GM18870 (cell line): ENCODE measurements at regions not wholly inside any gene's neighbourhood (a gene's known extent, or its start where the extent isn't known, plus 50 kb on each side); places are given as distances from the start of the nearest gene placed in this dataset.

ENCODE experiments used
- ATAC-seq: cut with Tn5 transposase; IDR thresholded peaks from one replicate; pipeline ENCODE4 v1.9.1; 2021; ENCODE audit warnings: moderate library complexity; ENCODE audit not compliant: unreplicated experiment

DNA sequence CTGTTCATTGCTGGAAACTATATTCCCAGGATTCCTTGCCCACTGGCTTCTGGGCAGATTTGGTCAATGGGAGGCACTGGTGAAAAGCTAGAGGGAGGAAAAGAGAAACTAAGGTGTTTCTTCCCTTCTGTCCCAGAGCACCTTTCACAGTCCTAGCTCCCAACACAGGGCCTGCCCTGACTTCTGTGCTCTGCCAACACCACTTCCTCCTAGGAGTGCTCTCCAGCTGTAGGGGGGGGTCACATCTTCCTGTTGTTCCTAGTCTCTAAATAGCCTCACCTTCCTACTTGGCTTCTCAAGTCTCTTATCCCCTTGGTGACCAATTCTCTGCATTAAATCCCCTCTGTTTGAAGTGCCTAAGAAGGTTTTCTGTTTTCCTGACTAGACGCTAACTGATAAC is 115.4 kb downstream of the ADRB2 start:
- ATAC-seq: no peak

DNA sequence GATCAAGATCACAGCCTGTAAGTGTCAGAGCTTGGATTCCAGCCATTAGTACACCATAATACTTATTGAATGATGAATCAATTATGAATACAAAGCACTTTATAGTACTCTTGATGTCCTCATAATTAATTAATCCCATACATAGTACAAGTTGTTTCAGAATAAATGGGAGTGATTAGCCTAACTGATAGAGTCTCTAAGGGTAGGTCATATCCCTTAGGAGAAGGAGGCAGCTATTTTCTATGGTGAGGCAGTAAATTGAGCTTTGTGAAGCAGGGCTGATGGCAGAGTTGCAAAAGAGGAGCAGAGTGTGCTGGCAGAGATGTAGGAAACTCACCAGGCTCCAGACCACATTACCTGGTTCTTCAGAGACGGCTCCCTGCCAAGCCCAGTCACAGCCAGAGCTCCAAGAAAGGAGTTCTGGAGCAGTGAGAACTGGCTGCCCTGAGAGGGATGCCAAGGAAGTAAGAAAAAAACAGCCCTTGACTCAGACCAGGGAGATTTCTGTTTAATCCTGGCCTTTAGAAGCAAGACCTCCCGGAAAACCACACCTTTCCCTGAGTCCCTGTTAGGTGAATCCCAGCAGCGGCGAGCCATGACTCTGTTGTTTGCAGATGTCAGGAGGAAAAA is 112.9 kb downstream of the SH3TC2 start:
- ATAC-seq: no peak

DNA sequence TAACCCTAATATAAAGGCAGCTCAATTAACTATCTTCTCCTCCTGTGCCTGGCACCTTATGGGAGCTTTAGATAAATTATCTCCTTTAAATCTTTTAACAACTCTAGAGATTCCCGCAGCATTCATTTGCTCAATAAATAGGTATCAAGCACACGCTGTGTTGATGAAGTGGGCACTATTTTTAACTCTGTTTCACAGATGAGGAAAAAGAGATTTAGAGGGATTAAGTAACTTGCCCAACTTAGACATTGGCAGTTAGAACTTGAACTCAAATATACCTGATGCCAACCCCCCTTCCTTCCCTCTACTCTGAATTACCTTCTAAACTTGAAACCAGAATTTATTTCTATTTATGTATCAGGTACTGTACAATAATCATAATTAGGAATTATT is 112.4 kb downstream of the SH3TC2 start:
- no peak for ATAC-seq

DNA sequence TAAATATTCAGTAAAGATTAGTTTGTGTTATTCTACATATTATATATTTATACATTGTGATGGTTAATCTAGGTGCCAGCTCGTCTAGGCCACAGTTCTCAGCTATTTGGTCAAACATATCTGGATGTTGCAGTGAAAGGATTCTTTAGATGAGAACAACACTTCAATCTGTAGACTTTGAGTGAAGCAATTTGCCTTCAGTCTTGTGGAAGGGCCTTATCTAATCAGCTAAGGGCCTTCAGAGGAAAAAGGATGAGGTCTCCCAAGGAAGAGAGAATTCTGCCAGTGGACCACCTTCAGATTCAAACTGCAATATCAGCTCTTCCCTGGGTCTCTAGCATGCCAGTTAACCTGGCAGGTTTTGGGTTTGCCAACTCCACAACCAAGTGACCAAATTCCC is 112.0 kb downstream of the SH3TC2 start:
- no peak for ATAC-seq

DNA sequence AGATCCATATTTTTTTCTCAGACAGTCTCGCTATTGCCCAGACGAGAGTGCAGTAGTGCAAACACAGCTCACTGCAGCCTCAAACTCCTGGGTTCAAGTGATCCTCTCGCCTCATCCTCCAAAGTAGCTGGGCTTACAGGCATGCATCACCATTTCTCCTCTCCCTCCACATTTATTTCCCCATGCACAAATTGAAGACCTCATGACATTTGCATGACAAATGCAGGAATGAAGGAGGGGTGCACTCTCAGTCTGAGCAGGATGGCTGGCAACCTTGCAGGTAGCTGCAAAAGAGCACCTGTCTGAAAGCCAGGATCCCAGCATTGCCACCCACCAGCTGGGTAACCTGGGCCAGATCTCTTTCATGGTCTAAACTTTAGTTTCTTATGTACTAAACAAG is 111.2 kb downstream of the SH3TC2 start:
- no peak for ATAC-seq

DNA sequence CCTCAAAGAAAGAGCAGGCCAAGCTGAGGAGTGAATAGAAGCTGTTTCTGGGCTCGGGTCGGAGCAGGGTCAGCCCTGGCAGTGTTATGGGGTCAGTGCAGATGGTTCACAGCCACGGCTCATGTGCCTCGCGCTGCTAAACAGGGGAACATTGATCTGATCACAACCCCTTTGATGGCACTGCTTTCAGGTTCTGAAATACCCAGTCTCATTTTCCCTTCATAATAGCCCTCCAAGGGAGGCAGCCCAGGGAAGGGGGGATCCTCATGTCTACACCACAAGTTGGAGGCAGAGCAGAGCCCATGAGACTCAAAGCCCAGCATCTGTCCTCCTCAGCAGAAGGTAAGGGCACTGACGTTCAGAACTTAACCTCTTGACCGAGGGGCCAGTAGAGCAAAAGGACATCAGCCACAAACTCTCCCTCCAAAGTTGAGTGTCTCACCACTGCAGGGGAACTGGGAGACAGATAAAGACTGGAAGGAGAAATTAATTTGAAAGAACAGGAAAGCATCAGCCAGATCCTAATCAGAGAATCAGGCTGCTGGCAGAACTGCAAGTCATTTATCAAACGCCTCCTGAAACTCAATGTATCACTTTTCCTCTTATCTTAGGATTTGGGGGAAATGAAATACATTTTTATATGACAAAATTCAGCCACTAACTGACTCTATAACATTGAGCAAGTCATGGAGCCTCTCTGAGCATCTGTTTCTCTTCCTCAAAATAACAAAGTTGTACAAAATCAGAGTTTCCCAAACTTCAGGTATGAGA is 110.6 kb downstream of the SH3TC2 start:
- ATAC-seq: no peak

DNA sequence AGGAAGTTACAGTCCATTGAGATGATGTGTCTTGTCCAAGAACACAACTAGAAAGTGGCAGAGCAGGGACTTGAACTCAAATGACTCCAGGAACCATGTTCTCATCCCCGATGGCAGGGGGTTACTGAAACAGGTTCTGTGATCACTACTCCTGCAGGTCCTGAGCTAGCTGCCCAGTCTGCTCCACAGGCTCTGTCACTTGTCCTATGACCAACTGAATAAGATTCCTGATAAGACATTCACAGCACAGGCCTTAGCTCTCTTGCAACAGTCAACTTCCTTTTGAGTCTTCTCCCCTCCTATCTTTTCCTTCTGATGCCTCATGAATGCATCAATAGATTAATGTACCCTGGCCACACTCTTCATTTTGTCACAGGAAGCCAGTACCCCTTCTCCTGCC is 109.2 kb downstream of the SH3TC2 start:
- ATAC-seq: no peak
